ENCODE measurements at regions not wholly inside any gene's neighbourhood (a gene's known extent, or its start where the extent isn't known, plus 50 kb on each side); places are given as distances from the start of the nearest gene placed in this dataset.

- no peak for TF ChIP-seq MTA1 (IDR thresholded peaks at IDR 0.05; ENCODE audit: borderline replicate concordance)
- TF ChIP-seq, protein P1, sequence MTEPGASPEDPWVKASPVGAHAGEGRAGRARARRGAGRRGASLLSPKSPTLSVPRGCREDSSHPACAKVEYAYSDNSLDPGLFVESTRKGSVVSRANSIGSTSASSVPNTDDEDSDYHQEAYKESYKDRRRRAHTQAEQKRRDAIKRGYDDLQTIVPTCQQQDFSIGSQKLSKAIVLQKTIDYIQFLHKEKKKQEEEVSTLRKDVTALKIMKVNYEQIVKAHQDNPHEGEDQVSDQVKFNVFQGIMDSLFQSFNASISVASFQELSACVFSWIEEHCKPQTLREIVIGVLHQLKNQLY (CRISPR knock-in tag; conservative IDR thresholded peaks at IDR 0.05) = no peak
- no peak for TF ChIP-seq PKNOX1 (IDR thresholded peaks at IDR 0.05)
Measured at GRCh38 chr1:95731466-95731865, 497.5 kb downstream of the RWDD3 start.
